SU-DHL-6 (cell line): ENCODE measurements at regions not wholly inside any gene's neighbourhood (a gene's known extent, or its start where the extent isn't known, plus 50 kb on each side); places are given as distances from the start of the nearest gene placed in this dataset.

ENCODE experiments used
- EZH2phosphoT487 ChIP-seq: fragments of 200-600 bp; sonication (generic), shearing (Covaris generic); conservative IDR thresholded peaks from 2 replicates; pipeline ENCODE4 v1.6.1; 2018; ENCODE audit warnings: mild to moderate bottlenecking, antibody characterized with exemption, low read length, moderate library complexity, mixed read lengths
- TF ChIP-seq, protein P1 (sequence below): fragments of 200-600 bp; sonication (generic); IDR thresholded peaks from one replicate; pipeline ENCODE4 v1.5.1; 2017; ENCODE audit warnings: antibody characterized with exemption, mild to moderate bottlenecking, low read length, moderate library complexity; ENCODE audit not compliant: insufficient read depth, poor library complexity, severe bottlenecking

DNA sequence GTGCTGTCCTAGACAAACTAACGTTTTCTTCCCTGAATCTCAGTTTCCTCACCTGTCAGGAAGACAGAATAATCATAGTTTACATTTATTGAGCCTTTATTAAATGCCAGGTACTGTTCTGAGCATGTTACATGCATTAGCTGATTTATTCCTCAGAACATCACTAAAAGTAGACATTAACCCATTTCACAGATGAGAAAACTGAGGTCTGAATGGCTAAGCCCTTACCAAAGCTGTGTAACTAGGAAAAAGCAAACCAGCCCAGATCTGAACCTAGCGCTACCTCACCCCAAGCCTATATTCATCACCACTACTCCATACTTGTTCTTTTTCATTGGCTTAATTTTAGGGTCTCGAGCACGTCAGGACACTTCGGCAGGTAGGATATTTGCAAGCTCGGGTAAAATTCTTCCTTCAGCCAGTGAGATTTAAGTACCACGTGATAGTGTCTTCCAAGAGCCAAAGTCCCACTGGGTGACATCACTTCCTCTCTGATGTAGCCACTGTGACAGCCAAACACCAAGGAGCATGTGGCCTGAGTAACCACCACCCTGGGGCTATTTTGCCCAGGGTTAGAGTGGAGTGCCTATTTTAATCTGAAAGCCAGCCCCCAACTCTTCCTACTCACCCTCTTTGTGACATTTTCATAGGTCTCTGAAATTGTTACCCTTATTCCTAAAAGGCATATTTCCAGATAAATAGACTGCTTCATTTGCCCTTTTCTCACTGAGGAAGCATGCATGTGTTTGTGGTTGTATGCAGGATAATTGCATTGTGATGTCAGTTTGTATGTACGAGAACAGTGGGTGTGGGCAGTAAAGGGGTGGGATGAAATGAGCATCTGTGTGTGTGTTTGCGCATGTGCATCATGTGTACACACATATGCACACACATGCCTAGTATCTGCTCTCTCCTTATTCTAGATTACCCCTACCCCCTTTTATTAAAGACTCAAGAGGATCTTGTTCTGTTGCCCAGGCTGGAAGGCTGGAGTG lies 62.2 kb upstream of the WSCD2 start:
- TF ChIP-seq, protein P1, sequence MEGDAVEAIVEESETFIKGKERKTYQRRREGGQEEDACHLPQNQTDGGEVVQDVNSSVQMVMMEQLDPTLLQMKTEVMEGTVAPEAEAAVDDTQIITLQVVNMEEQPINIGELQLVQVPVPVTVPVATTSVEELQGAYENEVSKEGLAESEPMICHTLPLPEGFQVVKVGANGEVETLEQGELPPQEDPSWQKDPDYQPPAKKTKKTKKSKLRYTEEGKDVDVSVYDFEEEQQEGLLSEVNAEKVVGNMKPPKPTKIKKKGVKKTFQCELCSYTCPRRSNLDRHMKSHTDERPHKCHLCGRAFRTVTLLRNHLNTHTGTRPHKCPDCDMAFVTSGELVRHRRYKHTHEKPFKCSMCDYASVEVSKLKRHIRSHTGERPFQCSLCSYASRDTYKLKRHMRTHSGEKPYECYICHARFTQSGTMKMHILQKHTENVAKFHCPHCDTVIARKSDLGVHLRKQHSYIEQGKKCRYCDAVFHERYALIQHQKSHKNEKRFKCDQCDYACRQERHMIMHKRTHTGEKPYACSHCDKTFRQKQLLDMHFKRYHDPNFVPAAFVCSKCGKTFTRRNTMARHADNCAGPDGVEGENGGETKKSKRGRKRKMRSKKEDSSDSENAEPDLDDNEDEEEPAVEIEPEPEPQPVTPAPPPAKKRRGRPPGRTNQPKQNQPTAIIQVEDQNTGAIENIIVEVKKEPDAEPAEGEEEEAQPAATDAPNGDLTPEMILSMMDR, result no peak
- TF ChIP-seq EZH2phosphoT487, result no peak
